ENCODE measurements at regions not wholly inside any gene's neighbourhood (a gene's known extent, or its start where the extent isn't known, plus 50 kb on each side); places are given as distances from the start of the nearest gene placed in this dataset.

- no peak for DNase-seq
These were observed 55.4 kb upstream of the CCBE1 start for GRCh38 chr18:59752666-59753065.

DNA sequence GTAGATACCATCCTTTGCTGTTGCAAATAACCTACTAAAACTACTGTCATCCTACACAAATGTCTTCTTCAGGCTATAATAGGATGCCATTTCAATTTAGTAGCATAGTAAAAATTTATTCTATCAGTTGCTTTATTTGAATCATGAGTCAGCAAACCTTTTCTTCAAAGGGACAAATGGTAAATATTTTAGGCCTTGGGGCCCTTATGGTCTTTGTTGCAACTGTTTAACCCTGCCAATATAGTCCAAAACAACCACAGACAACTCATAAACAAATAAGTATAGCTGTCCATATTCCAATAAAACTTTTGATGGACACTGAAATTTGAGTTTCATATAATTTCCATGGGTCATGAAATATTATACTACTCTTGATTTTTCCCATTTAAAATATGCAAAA, 54.0 kb upstream of the CCBE1 start:
- DNase-seq, result no peak

DNA sequence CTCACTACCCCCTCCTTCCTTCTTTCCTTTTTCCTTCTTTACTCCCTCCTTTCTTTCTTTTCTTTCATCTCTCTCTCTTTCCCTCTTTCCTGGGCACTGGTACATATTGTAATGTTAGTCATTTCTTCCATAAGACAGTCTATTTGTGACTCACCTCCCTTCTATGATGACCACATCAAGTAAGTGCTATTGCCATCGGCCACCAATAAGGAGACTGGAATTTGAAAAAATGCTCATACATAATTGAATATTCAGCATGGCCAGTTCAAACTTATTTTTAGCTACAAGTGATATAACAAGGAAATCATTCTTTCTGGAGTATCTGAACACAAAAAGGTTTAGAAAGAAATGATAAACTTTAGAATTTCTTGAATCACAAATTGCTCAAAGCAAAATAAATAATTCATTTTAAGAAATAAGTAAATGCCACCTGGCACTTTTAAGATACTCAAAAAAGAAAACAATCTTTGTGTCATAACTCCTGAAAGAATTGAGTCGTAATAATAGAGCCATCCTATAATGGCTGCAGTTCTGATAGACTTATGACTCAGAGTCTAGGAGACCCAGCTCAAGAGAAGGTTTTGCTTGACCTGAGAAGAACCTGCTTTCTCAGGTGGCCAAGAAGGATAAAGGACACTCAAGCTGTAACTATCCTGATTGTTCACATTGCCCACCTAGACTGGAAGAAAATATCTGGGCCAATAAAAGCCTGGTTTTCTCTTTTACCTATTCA, 51.6 kb upstream of the CCBE1 start:
- DNase-seq, result no peak
